ENCODE measurements at regions not wholly inside any gene's neighbourhood (a gene's known extent, or its start where the extent isn't known, plus 50 kb on each side); places are given as distances from the start of the nearest gene placed in this dataset.

DNA sequence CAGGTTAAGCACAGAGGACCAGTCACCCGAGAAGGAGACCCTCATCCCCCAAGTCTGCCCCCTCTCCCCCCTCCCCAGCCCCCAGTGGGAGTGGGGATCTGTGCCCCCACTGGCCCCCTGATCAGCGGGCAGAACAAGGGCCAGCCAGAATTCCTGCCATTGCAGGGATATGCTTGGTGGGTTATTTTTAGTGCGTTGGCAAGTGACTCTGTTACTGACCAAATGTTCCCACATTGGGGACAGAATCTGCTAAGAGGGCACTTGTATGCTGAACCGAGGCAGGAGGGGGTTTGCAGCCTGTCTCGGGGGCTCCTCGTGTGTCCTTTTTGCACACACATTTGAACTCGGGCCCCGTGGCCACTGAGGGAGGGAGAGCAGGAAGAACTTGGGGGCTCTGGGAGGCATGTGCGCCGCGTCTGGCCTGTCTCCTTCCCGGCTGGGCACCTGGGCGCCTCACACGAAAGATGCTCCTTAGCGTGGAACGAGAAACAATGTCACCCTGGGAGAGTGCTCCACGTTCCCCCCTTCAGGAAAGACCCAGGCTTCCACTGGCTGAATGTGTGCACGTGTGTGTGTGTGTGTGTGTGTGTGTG is 66.4 kb upstream of the CASZ1 start:
- H3K4me3 ChIP-seq (ENCODE audit: low read length in 2 of 2), result no peak overlapping the region
- H3K36me3 Mint-ChIP-seq, result no peaks in the 10 kb centered on the region
- intact Hi-C loops (cut with micrococcal nuclease), result no loop called here
- H3K27ac Mint-ChIP-seq, result no peak overlapping the region
- H3K9me3 Mint-ChIP-seq, result no peaks in the 10 kb centered on the region
- no peaks in the 10 kb centered on the region for H3K9me3 ChIP-seq (ENCODE audit: control insufficient read depth in 1 of 2, low read length in 2 of 2)
- no peaks in the 10 kb centered on the region for H3K36me3 ChIP-seq (ENCODE audit: insufficient read depth, low read length)
- no peak overlapping the region for H3K4me3 Mint-ChIP-seq
- ChIA-PET CTCF (ENCODE audit: partially characterized antibody) (no interaction called here), POLR2A (ENCODE audit: partially characterized antibody) (no interaction called here)
- H3K4me1 Mint-ChIP-seq, result peaks cover 4 to 16% (median 10%) of the 10 kb centered on the region in 4 donors
- DNase-seq, result no peak
- H3K27me3 Mint-ChIP-seq, result peaks cover 16 to 36% of the 10 kb centered on the region in 2 donors
- H3K27me3 ChIP-seq (ENCODE audit: insufficient read depth, low read length), result peaks cover 13% of the 10 kb centered on the region
- H3K27ac ChIP-seq (ENCODE audit: low read depth, low read length), result no peak overlapping the region
- H3K4me1 ChIP-seq (ENCODE audit: insufficient read depth, low read length), result peaks cover 13% of the 10 kb centered on the region

- POLR2A ChIA-PET (ENCODE audit: partially characterized antibody), result interaction anchor here (0.8 kb wide), 1 partner anchor 353 kb away, joined by 3 read pairs; no protein-coding TSS in a partner anchor
- H3K27ac Mint-ChIP-seq, result no peak overlapping the region
Observed at GRCh38 chr1:10863886-10864285, 67.4 kb upstream of the CASZ1 start.

DNA sequence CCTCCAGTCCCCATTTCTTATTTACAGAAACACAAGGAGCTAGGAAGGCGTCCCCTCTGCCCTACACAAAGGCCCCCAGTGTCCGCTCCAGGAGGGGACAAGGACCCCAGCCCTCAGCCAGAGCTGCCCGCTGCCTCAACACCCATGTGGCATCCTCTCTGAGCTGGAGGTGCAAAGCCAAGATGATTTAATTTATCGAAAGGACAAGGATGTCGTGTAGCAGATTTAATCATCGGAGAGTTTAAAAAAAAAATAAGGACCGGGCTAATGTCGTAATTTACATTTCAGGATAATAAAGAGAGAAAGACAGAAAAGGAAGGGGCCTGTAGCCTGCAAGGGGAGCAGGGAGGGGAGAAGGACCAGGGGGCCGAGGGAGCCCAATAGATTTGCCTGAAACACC is 68.3 kb upstream of the CASZ1 start:
- Histone ChIP-seq H3K36me3 (ENCODE audit: insufficient read depth, low read length) (no peaks in the 10 kb centered on the region), H3K4me1 (ENCODE audit: insufficient read depth, low read length) (peaks cover 13% of the 10 kb centered on the region), H3K4me3 (ENCODE audit: low read length in 2 of 2) (no peak overlapping the region), H3K9me3 (ENCODE audit: control insufficient read depth in 1 of 2, low read length in 2 of 2) (no peaks in the 10 kb centered on the region), H3K27ac (ENCODE audit: low read depth, low read length) (no peak overlapping the region), H3K27me3 (ENCODE audit: insufficient read depth, low read length) (peaks cover 20% of the 10 kb centered on the region)
- Mint-ChIP-seq H3K36me3 (no peaks in the 10 kb centered on the region), H3K9me3 (no peaks in the 10 kb centered on the region), H3K4me3 (peak overlapping the region in 2 of 8 donors; percentile 47 to 57), H3K27ac (peak overlapping the region in 1 of 7 donors; percentile 53), H3K4me1 (peaks cover 4 to 18% (median 12%) of the 10 kb centered on the region in 4 donors), H3K27me3 (peaks cover 22 to 45% of the 10 kb centered on the region in 2 donors)
- intact Hi-C loops (cut with micrococcal nuclease), result no loop called here
- DNase-seq, result no peak
- ChIA-PET CTCF (ENCODE audit: partially characterized antibody) (interaction anchor here (1.1 to 4.9 kb wide), 4 partner anchors 77 to 370 kb away, joined by 3 to 45 read pairs (median 5); no protein-coding TSS in a partner anchor), POLR2A (ENCODE audit: partially characterized antibody) (interaction anchor here (0.8 to 1.5 kb wide), 2 partner anchors 354 kb away, joined by 3 to 4 read pairs; no protein-coding TSS in a partner anchor)

More at GRCh38 chr1:10863886-10864285, 67.4 kb upstream of the CASZ1 start:
- Mint-ChIP-seq H3K9me3 (no peaks in the 10 kb centered on the region), H3K36me3 (no peaks in the 10 kb centered on the region), H3K27me3 (peaks cover 20 to 44% of the 10 kb centered on the region in 2 donors), H3K4me1 (peaks cover 4 to 18% (median 12%) of the 10 kb centered on the region in 4 donors), H3K4me3 (peak overlapping the region in 1 of 8 donors; percentile 37)
- no peaks in the 10 kb centered on the region for H3K9me3 ChIP-seq (ENCODE audit: control insufficient read depth in 1 of 2, low read length in 2 of 2)
- intact Hi-C loops (cut with micrococcal nuclease), result no loop called here
- peaks cover 13% of the 10 kb centered on the region for H3K4me1 ChIP-seq (ENCODE audit: insufficient read depth, low read length)
- H3K36me3 ChIP-seq (ENCODE audit: insufficient read depth, low read length), result no peaks in the 10 kb centered on the region
- H3K27ac ChIP-seq (ENCODE audit: low read depth, low read length), result no peak overlapping the region
- CTCF ChIA-PET (ENCODE audit: partially characterized antibody), result interaction anchor here (1.1 to 4.9 kb wide), 4 partner anchors 78 to 369 kb away, joined by 3 to 45 read pairs (median 5); no protein-coding TSS in a partner anchor
- no peak for DNase-seq
- peaks cover 20% of the 10 kb centered on the region for H3K27me3 ChIP-seq (ENCODE audit: insufficient read depth, low read length)
- no peak overlapping the region for H3K4me3 ChIP-seq (ENCODE audit: low read length in 2 of 2)

DNA sequence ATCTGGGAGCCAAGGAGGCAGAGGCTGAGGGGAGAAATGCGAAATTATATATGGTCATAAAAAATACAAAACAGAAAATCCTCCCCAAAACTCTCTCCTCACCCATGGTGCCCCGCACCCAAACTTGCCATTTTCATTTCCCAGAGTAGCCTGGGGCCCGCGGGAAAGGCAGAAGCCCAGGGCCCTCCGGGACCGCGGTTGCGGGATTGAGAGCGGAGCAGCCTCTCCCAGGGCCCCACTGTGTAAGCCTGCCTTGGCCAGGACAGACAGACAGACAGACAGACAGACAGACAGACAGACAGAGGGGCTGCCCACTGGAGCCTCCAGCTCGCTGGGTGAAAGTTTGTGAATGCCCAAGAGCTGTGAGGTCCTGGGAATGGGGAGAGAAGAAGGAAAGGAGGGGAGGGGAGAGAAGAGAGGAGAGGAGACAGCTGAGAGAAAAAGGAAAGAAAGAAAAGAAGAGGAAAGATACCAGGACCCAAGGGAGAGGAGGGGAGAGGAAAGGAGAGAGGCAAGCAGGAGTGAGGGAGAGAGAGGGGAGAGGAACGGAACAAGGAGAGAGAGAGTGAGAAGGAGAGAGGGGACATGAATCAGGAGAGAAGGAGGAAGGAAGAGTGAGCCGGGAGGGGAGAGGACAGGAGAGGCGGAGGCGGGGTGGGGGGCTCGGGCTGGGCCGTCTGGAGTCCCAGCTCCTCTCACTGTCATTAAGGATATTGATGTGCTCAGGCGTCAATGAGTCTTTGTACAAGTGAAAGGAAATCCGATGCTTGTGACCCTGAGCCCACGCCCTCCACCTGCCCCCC is 69.3 kb upstream of the CASZ1 start:
- Mint-ChIP-seq H3K27me3 (peaks cover 25 to 50% of the 10 kb centered on the region in 2 donors), H3K36me3 (no peaks in the 10 kb centered on the region)

DNA sequence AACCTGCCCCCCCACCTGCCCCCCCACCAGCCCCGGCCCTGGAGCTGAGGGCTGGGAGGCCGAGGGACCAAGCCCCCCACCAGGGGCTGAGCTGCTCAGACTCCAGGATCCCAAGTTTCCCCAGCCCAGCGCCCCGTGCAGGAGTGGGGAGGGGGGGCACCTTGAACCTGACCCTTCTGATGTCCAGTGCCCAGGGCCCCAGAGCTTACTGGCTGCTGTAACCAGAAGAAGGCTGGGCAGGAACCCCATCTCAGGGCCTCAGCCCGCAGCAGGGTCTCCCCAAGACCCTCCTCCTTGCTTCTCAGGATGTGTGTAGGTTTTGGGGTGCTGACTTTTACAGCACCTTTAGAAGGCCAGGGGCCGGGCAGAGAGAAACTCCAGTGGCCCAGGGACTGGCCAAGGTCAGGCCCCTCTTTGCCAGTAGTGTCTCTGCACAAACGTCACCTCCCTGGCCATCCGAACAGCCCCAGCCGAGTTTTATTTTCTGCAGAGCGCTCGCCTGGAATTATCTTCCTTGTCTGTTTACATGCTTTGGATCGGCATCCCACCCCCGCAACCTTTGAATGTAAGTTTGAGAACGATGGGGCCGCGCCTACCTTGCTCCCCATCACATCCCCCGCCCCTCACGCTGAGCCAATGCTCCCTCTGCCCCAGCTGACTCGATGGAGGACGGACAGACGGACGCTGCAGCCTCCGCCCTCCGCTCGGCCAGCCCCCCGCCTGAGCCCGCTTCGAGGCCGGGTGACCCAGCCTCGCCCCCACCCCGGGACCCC is 70.1 kb upstream of the CASZ1 start:
- peaks cover 26 to 52% of the 10 kb centered on the region in 2 donors for H3K27me3 Mint-ChIP-seq
- peak overlapping the region; percentile 76 to 83 (median 80) for H3K4me3 Mint-ChIP-seq
- peak in 2 of 5 donors; percentile 12 to 55 for DNase-seq
- CTCF ChIA-PET (ENCODE audit: partially characterized antibody), result interaction anchor here (0.5 to 4.9 kb wide), 9 partner anchors 174 to 371 kb away, joined by 3 to 45 read pairs (median 4); no protein-coding TSS in a partner anchor
- intact Hi-C loops (cut with micrococcal nuclease), result loop anchor here (1.0 to 2.0 kb wide), 5 partner anchors 74 to 436 kb away; partner anchors contain the start of gene CENPS
- H3K36me3 ChIP-seq (ENCODE audit: insufficient read depth, low read length), result no peaks in the 10 kb centered on the region
- H3K27ac ChIP-seq (ENCODE audit: low read depth, low read length), result no peak overlapping the region
- no peaks in the 10 kb centered on the region for H3K9me3 Mint-ChIP-seq
- peaks cover 4 to 18% (median 12%) of the 10 kb centered on the region in 4 donors for H3K4me1 Mint-ChIP-seq
- no peak overlapping the region for H3K4me3 ChIP-seq (ENCODE audit: low read length in 2 of 2)
- H3K4me1 ChIP-seq (ENCODE audit: insufficient read depth, low read length), result peaks cover 13% of the 10 kb centered on the region
- no peaks in the 10 kb centered on the region for H3K9me3 ChIP-seq (ENCODE audit: control insufficient read depth in 1 of 2, low read length in 2 of 2)
- POLR2A ChIA-PET (ENCODE audit: partially characterized antibody), result interaction anchor here (0.7 to 2.7 kb wide), 4 partner anchors 356 to 372 kb away, joined by 3 to 10 read pairs (median 6); no protein-coding TSS in a partner anchor
- H3K27ac Mint-ChIP-seq, result peak overlapping the region in 3 of 7 donors; percentile 53 to 66 (median 57)
- peaks cover 25% of the 10 kb centered on the region for H3K27me3 ChIP-seq (ENCODE audit: insufficient read depth, low read length)
- H3K36me3 Mint-ChIP-seq, result no peaks in the 10 kb centered on the region

More for the DNA sequence above, 69.3 kb upstream of the CASZ1 start:
- H3K9me3 ChIP-seq (ENCODE audit: control insufficient read depth in 1 of 2, low read length in 2 of 2), result no peaks in the 10 kb centered on the region
- no peak overlapping the region for H3K4me3 ChIP-seq (ENCODE audit: low read length in 2 of 2)
- no peaks in the 10 kb centered on the region for H3K36me3 ChIP-seq (ENCODE audit: insufficient read depth, low read length)
- Mint-ChIP-seq H3K9me3 (no peaks in the 10 kb centered on the region), H3K4me3 (peak overlapping the region in 7 of 8 donors; percentile 7 to 65 (median 52)), H3K4me1 (peaks cover 4 to 18% (median 12%) of the 10 kb centered on the region in 4 donors), H3K27ac (peak overlapping the region in 3 of 7 donors; percentile 50 to 89 (median 56))
- POLR2A ChIA-PET (ENCODE audit: partially characterized antibody), result interaction anchor here (1.5 to 2.7 kb wide), 2 partner anchors 355 to 371 kb away, joined by 4 to 10 read pairs; no protein-coding TSS in a partner anchor
- H3K4me1 ChIP-seq (ENCODE audit: insufficient read depth, low read length), result peaks cover 13% of the 10 kb centered on the region
- DNase-seq, result no peak
- H3K27me3 ChIP-seq (ENCODE audit: insufficient read depth, low read length), result peaks cover 25% of the 10 kb centered on the region
- H3K27ac ChIP-seq (ENCODE audit: low read depth, low read length), result no peak overlapping the region
- CTCF ChIA-PET (ENCODE audit: partially characterized antibody), result interaction anchor here (0.8 to 4.9 kb wide), 6 partner anchors 173 to 371 kb away, joined by 3 to 45 read pairs (median 4); no protein-coding TSS in a partner anchor
- intact Hi-C loops (cut with micrococcal nuclease), result loop anchor here (2.0 kb wide), 2 partner anchors 75 to 435 kb away; partner anchors contain the start of gene CENPS

DNA sequence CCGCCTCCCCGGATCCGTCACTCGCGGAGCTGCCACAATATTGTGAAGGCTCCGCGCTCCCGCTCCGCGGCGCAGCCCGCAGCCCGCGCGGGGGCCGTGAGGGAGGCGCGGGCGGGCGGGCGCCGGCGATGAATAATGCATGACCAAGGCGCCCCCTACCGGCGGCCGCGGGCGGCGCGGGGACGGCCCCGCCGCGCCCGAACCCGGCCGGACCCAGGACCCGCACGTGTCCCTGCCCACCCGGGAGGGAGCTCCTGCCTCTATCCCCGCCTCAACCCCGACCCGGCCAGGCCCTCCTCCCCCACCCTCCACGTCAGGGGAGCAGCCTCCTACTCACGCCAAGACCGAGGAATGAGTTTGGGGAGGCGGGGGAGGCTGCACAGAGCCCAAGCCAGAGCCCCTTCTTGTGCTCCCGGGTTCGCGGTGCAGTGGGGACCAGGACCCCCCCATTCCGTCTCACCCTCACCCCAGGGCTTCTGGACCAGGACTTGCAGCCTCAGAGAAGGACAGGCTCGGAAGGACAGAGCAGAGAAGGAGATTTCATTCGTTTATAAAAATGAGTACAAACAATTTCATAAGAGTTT is 70.8 kb upstream of the CASZ1 start:
- Histone ChIP-seq H3K27me3 (ENCODE audit: insufficient read depth, low read length) (peaks cover 25% of the 10 kb centered on the region), H3K4me3 (ENCODE audit: low read length in 2 of 2) (peak overlapping the region in 1 of 2 donors; percentile 34), H3K4me1 (ENCODE audit: insufficient read depth, low read length) (peaks cover 13% of the 10 kb centered on the region), H3K27ac (ENCODE audit: low read depth, low read length) (no peak overlapping the region), H3K9me3 (ENCODE audit: control insufficient read depth in 1 of 2, low read length in 2 of 2) (no peaks in the 10 kb centered on the region), H3K36me3 (ENCODE audit: insufficient read depth, low read length) (no peaks in the 10 kb centered on the region)
- H3K9me3 Mint-ChIP-seq, result no peaks in the 10 kb centered on the region
- peaks cover 4 to 18% (median 12%) of the 10 kb centered on the region in 4 donors for H3K4me1 Mint-ChIP-seq
- intact Hi-C loops (cut with micrococcal nuclease), result loop anchor here (1.0 to 2.0 kb wide), 5 partner anchors 74 to 436 kb away; partner anchors contain the start of gene CENPS
- no peaks in the 10 kb centered on the region for H3K36me3 Mint-ChIP-seq
- ChIA-PET CTCF (ENCODE audit: partially characterized antibody) (interaction anchor here (0.5 to 4.9 kb wide), 5 partner anchors 305 to 372 kb away, joined by 3 to 45 read pairs (median 5); no protein-coding TSS in a partner anchor), POLR2A (ENCODE audit: partially characterized antibody) (interaction anchor here (0.7 to 2.7 kb wide), 3 partner anchors 357 to 372 kb away, joined by 3 to 10 read pairs (median 7); no protein-coding TSS in a partner anchor)
- peaks cover 26 to 55% of the 10 kb centered on the region in 2 donors for H3K27me3 Mint-ChIP-seq
- peak; percentile 58 to 67 (median 61) for DNase-seq
- H3K27ac Mint-ChIP-seq, result peak overlapping the region in 1 of 7 donors; percentile 29
- H3K4me3 Mint-ChIP-seq, result peak overlapping the region in 4 of 8 donors; percentile 32 to 80 (median 67)

All from CD4-positive, alpha-beta memory T cell (primary cell).